H1 (cell line): ENCODE measurements at regions not wholly inside any gene's neighbourhood (a gene's known extent, or its start where the extent isn't known, plus 50 kb on each side); places are given as distances from the start of the nearest gene placed in this dataset.

Experiments
- BRCA1 ChIP-seq: IDR thresholded peaks from 2 replicates; pipeline ENCODE4 v1.6.1; 2012; ENCODE audit warnings: low read depth, low read length, improper control_type of control experiment
- CHD2 ChIP-seq: IDR thresholded peaks from 2 replicates; pipeline ENCODE4 v1.6.1; 2012; ENCODE audit warnings: low read length, improper control_type of control experiment
- HDAC6 ChIP-seq: IDR thresholded peaks from one replicate; pipeline ENCODE4 v1.7.1; 2012; ENCODE audit warnings: low read depth, mild to moderate bottlenecking, inconsistent platforms, low read length, moderate library complexity

DNA sequence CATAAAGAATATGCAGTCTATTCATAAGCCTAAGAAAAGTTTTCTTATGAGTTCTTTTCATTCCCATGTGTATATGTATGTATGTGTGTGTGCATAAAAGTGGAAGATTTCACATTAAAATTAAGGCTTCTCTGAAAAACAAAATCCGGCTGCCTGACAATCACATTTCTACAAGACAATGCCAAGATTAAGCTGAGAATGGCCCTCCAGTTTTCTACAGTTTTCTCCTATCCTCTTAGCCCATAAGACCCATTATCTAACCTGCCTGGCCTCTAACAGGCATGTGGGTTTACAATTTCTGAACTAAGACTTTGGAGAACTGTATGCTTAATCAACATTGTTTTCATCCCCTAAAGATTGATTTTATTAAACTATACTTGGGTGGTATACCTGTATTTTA, 446.0 kb upstream of the SEMA3A start (continued):
- TF ChIP-seq CHD2 (no peak), BRCA1 (no peak), HDAC6 (no peak)
